OCI-LY1 (cell line): ENCODE measurements at regions not wholly inside any gene's neighbourhood (a gene's known extent, or its start where the extent isn't known, plus 50 kb on each side); places are given as distances from the start of the nearest gene placed in this dataset.

ENCODE experiments used
- H2AFZ ChIP-seq: fragments of 200-600 bp; sonication (generic), shearing (Covaris generic); 2 replicates; pipeline ENCODE4 v1.6.0; 2014; ENCODE audit warnings: antibody characterized with exemption, mild to moderate bottlenecking, low read length
- H3F3A ChIP-seq: fragments of 200-600 bp; sonication (generic), shearing (Covaris generic); 2 replicates; pipeline ENCODE4 v1.6.0; 2014; ENCODE audit warnings: mild to moderate bottlenecking, antibody characterized with exemption, low read length, moderate library complexity; ENCODE audit not compliant: insufficient read depth
- H3K27ac ChIP-seq: fragments of 200-600 bp; sonication (generic); 2 replicates; pipeline ENCODE4 v1.5.1; 2014; ENCODE audit warnings: low read length, mixed run types, mild to moderate bottlenecking, low read depth; ENCODE audit not compliant: poor library complexity, severe bottlenecking
- H3K27me3 ChIP-seq: fragments of 200-600 bp; sonication (generic); 2 replicates; pipeline ENCODE4 v1.6.0; 2014; ENCODE audit warnings: antibody characterized with exemption, mild to moderate bottlenecking, low read length, moderate library complexity; ENCODE audit not compliant: insufficient read depth
- H3K36me3 ChIP-seq: fragments of 200-600 bp; sonication (generic); 2 replicates; pipeline ENCODE4 v1.6.1; 2014; ENCODE audit warnings: mild to moderate bottlenecking, antibody characterized with exemption, low read length, moderate library complexity, mixed read lengths; ENCODE audit not compliant: insufficient read depth
- H3K4me1 ChIP-seq: fragments of 200-600 bp; sonication (generic); 2 replicates; pipeline ENCODE4 v1.5.1; 2014; ENCODE audit warnings: mild to moderate bottlenecking, low read length, moderate library complexity; ENCODE audit not compliant: insufficient read depth, severe bottlenecking
- H3K4me2 ChIP-seq: fragments of 200-600 bp; sonication (generic), shearing (Covaris generic); 2 replicates; pipeline ENCODE4 v1.6.1; 2014; ENCODE audit warnings: low read length
- H3K4me3 ChIP-seq: fragments of 200-600 bp; sonication (generic); 2 replicates; pipeline ENCODE4 v1.5.1; 2014; ENCODE audit warnings: low read length, low read depth, mild to moderate bottlenecking, mixed read lengths; ENCODE audit not compliant: poor library complexity, severe bottlenecking
- H3K79me2 ChIP-seq: fragments of 200-600 bp; shearing (Covaris generic); 2 replicates; pipeline ENCODE4 v1.6.1; 2016; ENCODE audit warnings: mixed run types, low read length, mixed read lengths; ENCODE audit not compliant: insufficient read depth
- H3K9ac ChIP-seq: fragments of 200-600 bp; sonication (generic), shearing (Covaris generic); 2 replicates; pipeline ENCODE4 v1.6.1; 2014; ENCODE audit warnings: mild to moderate bottlenecking, low read length, mixed read lengths
- H3K9me2 ChIP-seq: fragments of 200-600 bp; sonication (generic), shearing (Covaris generic); 2 replicates; pipeline ENCODE4 v1.6.1; 2014; ENCODE audit warnings: low read depth, mild to moderate bottlenecking, low read length, mixed read lengths
- H3K9me3 ChIP-seq: fragments of 200-600 bp; shearing (Covaris generic); 2 replicates; pipeline ENCODE4 v1.6.1; 2014; ENCODE audit warnings: low read length, mixed read lengths
- H4K20me1 ChIP-seq: fragments of 200-600 bp; sonication (generic), shearing (Covaris generic); 2 replicates; pipeline ENCODE4 v1.6.0; 2016; ENCODE audit warnings: mild to moderate bottlenecking, low read length; ENCODE audit not compliant: insufficient read depth
- CTCF ChIP-seq: fragments of 200-600 bp; sonication (generic), shearing (Covaris generic); IDR thresholded peaks from 2 replicates; pipeline ENCODE4 v1.5.1; 2017; ENCODE audit warnings: mild to moderate bottlenecking, antibody characterized with exemption, low read length, moderate library complexity, mixed read lengths
- EZH2 ChIP-seq: fragments of 200-600 bp; sonication (generic), shearing (Covaris generic); IDR thresholded peaks from 2 replicates; pipeline ENCODE4 v1.8.0; 2017; ENCODE audit warnings: borderline replicate concordance, mixed run types, mild to moderate bottlenecking, antibody characterized with exemption, low read length, moderate library complexity, mixed read lengths

- H3K36me3 ChIP-seq = no peaks in the 10 kb centered on the region
- no peak overlapping the region for H3K4me2 ChIP-seq
- H3K79me2 ChIP-seq = no peaks in the 10 kb centered on the region
- no peaks in the 10 kb centered on the region for H3K9me3 ChIP-seq
- no peak for TF ChIP-seq EZH2
- TF ChIP-seq CTCF = no peak
- no peak overlapping the region for H3K4me3 ChIP-seq
- H3K27ac ChIP-seq = no peak overlapping the region
- H3F3A ChIP-seq = no peaks in the 10 kb centered on the region
- H3K9ac ChIP-seq = no peak overlapping the region
- H3K9me2 ChIP-seq = no peaks in the 10 kb centered on the region
- H3K27me3 ChIP-seq = no peaks in the 10 kb centered on the region
- H2AFZ ChIP-seq = no peak overlapping the region
- no peaks in the 10 kb centered on the region for H3K4me1 ChIP-seq
- H4K20me1 ChIP-seq = no peaks in the 10 kb centered on the region
Observed at GRCh38 chr16:17940584-17941364, 395.8 kb downstream of the NPIPA8 start.

GRCh38 chr16:17939723-17940122 is 396.8 kb downstream of the NPIPA8 start:
- no peaks in the 10 kb centered on the region for H4K20me1 ChIP-seq
- H3K4me2 ChIP-seq = no peak overlapping the region
- H3K36me3 ChIP-seq = no peaks in the 10 kb centered on the region
- H3K9ac ChIP-seq = no peak overlapping the region
- no peak overlapping the region for H2AFZ ChIP-seq
- TF ChIP-seq CTCF (no peak), EZH2 (no peak)
- no peak overlapping the region for H3K27ac ChIP-seq
- H3K4me1 ChIP-seq = no peaks in the 10 kb centered on the region
- no peaks in the 10 kb centered on the region for H3F3A ChIP-seq
- no peaks in the 10 kb centered on the region for H3K9me2 ChIP-seq
- no peaks in the 10 kb centered on the region for H3K27me3 ChIP-seq
- no peaks in the 10 kb centered on the region for H3K9me3 ChIP-seq
- no peaks in the 10 kb centered on the region for H3K79me2 ChIP-seq
- no peak overlapping the region for H3K4me3 ChIP-seq

GRCh38 chr16:17939122-17939536 is 397.4 kb downstream of the NPIPA8 start:
- no peaks in the 10 kb centered on the region for H3K9me3 ChIP-seq
- no peaks in the 10 kb centered on the region for H4K20me1 ChIP-seq
- H3K27ac ChIP-seq = no peak overlapping the region
- no peak overlapping the region for H3K4me3 ChIP-seq
- H3F3A ChIP-seq = no peaks in the 10 kb centered on the region
- H3K79me2 ChIP-seq = no peaks in the 10 kb centered on the region
- H2AFZ ChIP-seq = no peak overlapping the region
- no peaks in the 10 kb centered on the region for H3K4me1 ChIP-seq
- H3K4me2 ChIP-seq = no peak overlapping the region
- no peak overlapping the region for H3K9ac ChIP-seq
- no peaks in the 10 kb centered on the region for H3K9me2 ChIP-seq
- no peaks in the 10 kb centered on the region for H3K27me3 ChIP-seq
- TF ChIP-seq EZH2 (no peak), CTCF (no peak)
- H3K36me3 ChIP-seq = no peaks in the 10 kb centered on the region
